HG03139 (cell line): ENCODE measurements at regions not wholly inside any gene's neighbourhood (a gene's known extent, or its start where the extent isn't known, plus 50 kb on each side); places are given as distances from the start of the nearest gene placed in this dataset.
"Not testable (repeated sequence)": the region's sequence is repeated elsewhere in the genome, so short reads cannot be mapped to it uniquely, and the experiment has no call there.

Experiments used
- ATAC-seq: cut with Tn5 transposase; IDR thresholded peaks from one replicate; pipeline ENCODE4 v1.9.1; 2021; ENCODE audit not compliant: unreplicated experiment

GRCh38 chrX:2574271-2574670 is 73.5 kb upstream of the DHRSX start:
- no peak for ATAC-seq

- no peak for ATAC-seq
Measured at GRCh38 chrX:2572740-2573139, 72.0 kb upstream of the DHRSX start.

- no peak for ATAC-seq
Measured at GRCh38 chrX:2568125-2568524, 67.3 kb upstream of the DHRSX start.

GRCh38 chrX:2566055-2566454 is 65.3 kb upstream of the DHRSX start:
- no peak for ATAC-seq

GRCh38 chrX:2561456-2561855 is 60.7 kb upstream of the DHRSX start:
- no peak for ATAC-seq

- ATAC-seq, result no peak
Measured at GRCh38 chrX:2559124-2559523, 58.3 kb upstream of the DHRSX start.

GRCh38 chrX:2554891-2555290 is 54.1 kb upstream of the DHRSX start:
- no peak for ATAC-seq

GRCh38 chrX:2554066-2554465 is 53.3 kb upstream of the DHRSX start:
- ATAC-seq, result not testable (repeated sequence)

GRCh38 chrX:2552621-2553201 is 51.9 kb upstream of the DHRSX start:
- no peak for ATAC-seq

- ATAC-seq, result no peak
Measured at GRCh38 chrX:2550328-2551020, 49.7 kb upstream of the DHRSX start.
